Panc1 (cell line): ENCODE measurements at regions not wholly inside any gene's neighbourhood (a gene's known extent, or its start where the extent isn't known, plus 50 kb on each side); places are given as distances from the start of the nearest gene placed in this dataset.

ENCODE experiments used
- CTCF ChIP-seq: fragments of 450-650 bp; IDR thresholded peaks from 2 replicates; pipeline ENCODE4 v1.5.1; 2017; ENCODE audit warnings: mild to moderate bottlenecking
- POLR2AphosphoS5 ChIP-seq: IDR thresholded peaks from 2 replicates; pipeline ENCODE4 v1.6.1; 2012; ENCODE audit warnings: mild to moderate bottlenecking, low read depth, low read length, moderate library complexity
- REST ChIP-seq, 2 experiments: IDR thresholded peaks; 2 replicates each; pipeline ENCODE4 v1.6.1; 2011 to 2012; ENCODE audit warnings: low read depth in 2 of 2, control low read depth in 1 of 2, low read length in 1 of 2, mild to moderate bottlenecking in 1 of 2, moderate library complexity in 1 of 2; ENCODE audit not compliant: insufficient read depth in 1 of 2
- SIN3A ChIP-seq: IDR thresholded peaks from 2 replicates; pipeline ENCODE4 v1.6.1; 2012; ENCODE audit warnings: low read depth, mild to moderate bottlenecking, low read length, moderate library complexity, borderline replicate concordance; ENCODE audit not compliant: insufficient read depth

DNA sequence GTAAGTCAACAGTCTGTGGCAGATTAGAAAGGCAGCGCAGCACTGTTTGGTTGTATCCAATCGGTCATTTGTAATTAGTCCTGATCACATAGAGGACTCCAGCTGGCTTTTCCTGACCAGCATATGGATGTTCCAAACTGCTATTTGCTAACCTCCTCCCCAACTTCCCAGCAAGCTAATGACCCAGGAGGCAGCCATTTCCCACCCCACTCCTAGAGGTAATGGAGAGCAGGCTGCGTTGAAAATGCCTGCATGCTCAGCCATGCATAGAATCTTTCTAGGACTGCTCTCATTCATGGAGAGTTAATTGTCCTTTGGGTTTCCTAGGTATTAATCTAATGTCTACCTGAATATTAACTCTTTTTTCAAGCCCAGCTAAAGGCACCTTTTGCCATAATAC lies 850.6 kb upstream of the WWC1 start:
- TF ChIP-seq REST (IDR thresholded peaks at IDR 0.05; ENCODE audit: insufficient read depth in 1 of 2, low read depth in 2 of 2, low read length in 1 of 2) (no peak), CTCF (no peak), POLR2AphosphoS5 (no peak), SIN3A (no peak)
